GM18951 (cell line): ENCODE measurements at regions not wholly inside any gene's neighbourhood (a gene's known extent, or its start where the extent isn't known, plus 50 kb on each side); places are given as distances from the start of the nearest gene placed in this dataset.

Experiments used
- POLR2A ChIP-seq: IDR thresholded peaks from 4 replicates; pipeline ENCODE4 v1.6.1; 2011; ENCODE audit warnings: mild to moderate bottlenecking; ENCODE audit not compliant: insufficient read length, insufficient read depth; ENCODE audit errors: extremely low read depth
- in situ Hi-C: fragments of 300-500 bp; cut with MboI; formaldehyde crosslinking; loops from one replicate; pipeline ENCODE4 v1.12.0; 2022; ENCODE audit warnings: low sequenced_read_pairs, mixed read lengths, inconsistent platforms; ENCODE audit not compliant: unreplicated experiment

GRCh38 chr13:24038405-24038804 lies 122.1 kb upstream of the SPATA13 start:
- in situ Hi-C loops = no loop called here
- TF ChIP-seq POLR2A = no peak

DNA sequence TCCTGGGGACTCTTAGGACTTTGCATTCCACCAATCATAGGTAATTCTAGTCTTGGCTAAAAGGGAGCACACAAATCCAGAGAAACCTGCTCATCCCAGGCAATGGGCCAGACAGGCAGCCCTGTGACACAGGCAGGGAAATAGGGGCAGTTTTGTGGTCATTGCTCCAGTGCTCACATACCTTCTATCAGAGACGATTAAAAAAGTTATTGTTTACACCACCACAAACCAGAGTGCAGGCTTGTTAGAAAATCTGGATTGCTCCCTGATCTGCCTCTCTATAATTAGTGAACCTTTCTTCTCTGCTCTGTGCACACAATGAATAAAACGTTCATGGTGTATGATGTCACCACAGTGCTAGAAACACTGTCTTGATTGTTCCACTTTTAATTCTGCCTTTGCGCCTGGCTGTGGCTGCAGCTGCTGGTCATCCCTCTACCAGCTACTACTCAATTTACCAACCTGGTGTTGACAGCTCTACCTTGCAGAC lies 121.6 kb upstream of the SPATA13 start:
- TF ChIP-seq POLR2A = no peak
- in situ Hi-C loops = no loop called here

DNA sequence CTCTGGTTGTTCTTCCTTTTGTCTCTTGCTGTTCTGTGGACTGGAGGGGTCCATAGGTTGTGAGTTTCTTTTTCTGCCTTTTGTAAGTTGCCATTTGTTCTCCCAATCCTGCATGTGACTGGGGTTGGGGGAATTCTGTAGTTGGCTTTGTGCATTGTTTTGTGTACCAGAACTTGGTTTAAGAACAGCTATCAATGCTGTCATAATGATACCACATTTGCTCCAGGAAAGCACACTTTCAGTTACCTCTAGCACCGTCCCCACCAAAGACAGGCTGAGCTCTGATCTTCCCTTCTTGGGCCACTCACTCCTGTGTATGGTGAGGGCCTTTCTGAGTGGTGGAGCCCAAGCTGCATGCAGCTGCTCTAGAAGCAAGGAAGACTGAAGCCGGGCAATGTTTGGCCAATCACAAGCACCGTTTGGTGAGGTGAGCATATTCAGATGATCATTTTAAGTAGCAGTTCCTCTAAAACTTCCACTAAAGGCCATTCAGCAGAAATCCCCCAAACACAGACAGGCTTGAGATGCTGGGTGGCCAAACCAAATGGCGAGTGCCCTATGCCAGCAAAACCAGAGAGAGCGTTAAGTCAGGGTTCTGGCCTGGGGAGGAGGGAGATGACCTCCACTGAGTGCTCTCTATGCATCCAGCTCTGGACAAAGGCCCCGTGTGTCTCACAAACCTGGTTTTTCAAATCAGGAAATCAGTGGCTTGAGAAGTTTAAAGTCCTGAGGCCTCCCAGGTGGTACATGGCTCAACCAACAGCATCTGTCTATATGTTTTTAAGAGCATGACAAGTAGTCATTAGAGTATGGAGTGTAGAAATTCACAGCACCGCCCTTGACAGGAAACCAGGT lies 120.7 kb upstream of the SPATA13 start:
- in situ Hi-C loops = no loop called here
- no peak for TF ChIP-seq POLR2A

DNA sequence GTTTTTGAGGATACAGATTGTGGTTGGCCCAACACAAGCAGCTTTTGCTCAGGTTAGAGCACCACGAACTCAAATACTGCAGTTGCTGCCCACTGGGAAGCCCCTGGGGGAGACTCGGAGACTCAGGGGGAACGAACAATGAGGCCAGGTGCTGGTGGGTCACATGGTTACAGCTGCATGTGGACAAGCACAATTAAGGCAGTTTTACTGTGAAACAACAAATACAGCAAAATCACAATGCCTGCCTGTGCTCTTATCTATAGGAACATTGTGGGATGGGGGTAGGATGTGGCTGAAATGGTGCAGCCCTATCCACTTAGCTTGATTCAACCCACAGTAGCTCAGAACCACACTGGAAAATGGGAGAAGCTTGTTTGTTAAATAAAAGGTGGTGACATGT lies 119.7 kb upstream of the SPATA13 start:
- TF ChIP-seq POLR2A = no peak
- in situ Hi-C loops = no loop called here

- no peak for TF ChIP-seq POLR2A
- in situ Hi-C loops = no loop called here
These were observed 118.8 kb upstream of the SPATA13 start for GRCh38 chr13:24041651-24042225.

GRCh38 chr13:24042710-24043440 lies 117.6 kb upstream of the SPATA13 start:
- in situ Hi-C loops = no loop called here
- TF ChIP-seq POLR2A = no peak

GRCh38 chr13:24043590-24044350 lies 116.8 kb upstream of the SPATA13 start:
- in situ Hi-C loops = no loop called here
- TF ChIP-seq POLR2A = no peak

DNA sequence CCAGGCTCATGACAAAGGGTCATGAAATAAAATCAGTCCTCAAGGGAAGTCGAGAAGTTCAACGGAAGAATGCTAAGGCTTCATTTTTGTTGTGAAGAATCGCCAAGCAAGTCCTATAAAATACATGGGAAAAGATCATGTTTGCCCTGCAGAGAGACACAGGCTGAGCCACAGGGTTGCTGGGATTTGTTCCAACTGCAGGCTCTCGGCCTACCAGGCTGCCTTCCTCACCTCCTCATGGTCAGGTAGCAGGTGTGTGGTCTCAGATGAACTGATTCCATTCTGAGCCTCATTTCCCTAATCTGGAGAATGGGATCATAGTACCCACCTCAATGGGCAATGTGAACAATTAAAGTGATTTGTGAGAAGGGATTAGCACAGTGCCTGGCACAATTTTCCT lies 114.9 kb upstream of the SPATA13 start:
- in situ Hi-C loops = no loop called here
- no peak for TF ChIP-seq POLR2A

DNA sequence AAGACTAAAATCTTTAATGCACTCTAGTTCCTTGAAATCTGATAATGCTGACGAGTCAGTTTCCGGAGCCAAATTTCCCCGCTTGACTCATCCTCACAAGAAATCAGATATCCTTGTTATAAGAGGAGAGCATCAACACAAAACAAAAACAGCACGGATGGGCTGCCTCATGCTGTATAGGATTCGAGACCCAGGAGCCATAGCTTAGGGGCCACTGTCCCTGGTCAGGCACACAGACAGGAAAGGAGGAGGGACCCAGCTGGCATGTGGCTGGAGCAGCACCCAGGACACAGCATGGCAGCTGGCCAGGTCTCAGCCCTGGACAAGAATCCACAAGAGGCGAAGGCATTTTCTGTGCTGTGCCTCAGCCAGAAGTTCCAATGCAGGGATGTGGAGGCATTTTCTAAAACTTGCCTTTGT lies 110.2 kb upstream of the SPATA13 start:
- TF ChIP-seq POLR2A = no peak
- in situ Hi-C loops = loop anchor here (10.0 kb wide), 1 partner anchor 164 kb away; no protein-coding TSS in a partner anchor

DNA sequence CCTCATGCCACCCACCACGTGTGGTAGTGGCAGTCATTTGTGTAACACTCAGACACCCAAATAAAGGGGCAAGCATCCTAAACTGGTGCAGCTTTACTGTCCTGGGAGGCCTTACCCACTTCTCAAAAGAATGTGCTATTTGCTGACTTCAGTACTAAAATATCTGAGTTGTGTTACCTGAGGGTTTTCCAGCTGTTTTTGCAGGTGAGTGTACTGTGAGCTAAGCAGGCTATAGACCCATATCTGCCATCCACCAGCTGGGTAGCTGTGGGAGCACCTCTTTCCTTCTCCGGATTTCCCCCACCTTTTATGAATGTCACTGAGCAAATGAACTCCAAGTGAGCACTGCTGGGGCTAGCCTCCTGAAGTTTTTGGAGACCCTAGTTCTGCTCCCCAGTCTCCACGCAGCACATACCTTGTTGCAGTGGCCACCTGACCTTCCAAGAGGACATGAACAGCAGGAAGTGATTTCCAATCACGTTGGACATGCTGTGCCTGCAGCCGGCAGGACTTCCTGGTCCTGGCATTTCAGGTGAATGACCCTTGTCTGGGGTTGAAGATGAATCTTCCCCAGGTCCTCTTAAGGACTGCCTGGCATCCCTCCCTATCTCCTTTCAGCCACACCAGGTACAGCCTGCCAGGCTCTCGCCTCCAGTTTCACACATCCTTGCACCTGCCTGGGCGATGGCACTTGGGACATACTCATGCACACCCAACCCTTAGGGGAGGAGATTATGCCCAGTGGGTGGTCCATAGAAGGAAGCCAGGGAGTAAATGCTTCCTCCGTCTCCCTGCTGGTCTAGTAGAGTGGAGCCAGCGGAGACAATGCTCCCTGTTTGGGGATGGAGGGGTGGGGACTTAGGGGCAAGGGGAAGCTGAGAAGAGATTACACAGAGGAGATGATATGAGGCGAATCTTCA lies 109.5 kb upstream of the SPATA13 start:
- in situ Hi-C loops = loop anchor here (10.0 kb wide), 1 partner anchor 164 kb away; no protein-coding TSS in a partner anchor

GRCh38 chr13:24052547-24053518 lies 107.7 kb upstream of the SPATA13 start:
- TF ChIP-seq POLR2A = no peak
- in situ Hi-C loops = loop anchor here (10.0 kb wide), 1 partner anchor 162 kb away; no protein-coding TSS in a partner anchor

More for the DNA sequence above, 109.5 kb upstream of the SPATA13 start:
- no peak for TF ChIP-seq POLR2A
